Prostate gland (tissue), 2 donors: ENCODE measurements at regions not wholly inside any gene's neighbourhood (a gene's known extent, or its start where the extent isn't known, plus 50 kb on each side); places are given as distances from the start of the nearest gene placed in this dataset.

ENCODE experiments used
- CTCF ChIP-seq, 4 experiments: fragments of 200-600 bp in 2 of 4; fragments of 450-650 bp in 2 of 4; sonication (generic) in 2 of 4; IDR thresholded peaks; 1 replicate in 3 of 4; 2 replicates in 1 of 4; pipeline ENCODE4 v1.5.1; 2016 to 2019; ENCODE audit warnings: antibody characterized with exemption in 4 of 4, mild to moderate bottlenecking in 2 of 4, moderate library complexity in 2 of 4
- POLR2A ChIP-seq: fragments of 450-650 bp; IDR thresholded peaks from one replicate; pipeline ENCODE4 v1.6.1; 2016; ENCODE audit warnings: antibody characterized with exemption, mild to moderate bottlenecking
- POLR2AphosphoS5 ChIP-seq: sonication (generic); formaldehyde crosslinking; IDR thresholded peaks from one replicate; pipeline ENCODE4 v1.6.1; 2017; ENCODE audit warnings: antibody characterized with exemption

GRCh38 chr11:43071338-43071737, 240.5 kb upstream of the API5 start:
- TF ChIP-seq CTCF (IDR thresholded peaks at IDR 0.05) (no peak), POLR2A (no peak), POLR2AphosphoS5 (no peak)
